ENCODE measurements at regions not wholly inside any gene's neighbourhood (a gene's known extent, or its start where the extent isn't known, plus 50 kb on each side); places are given as distances from the start of the nearest gene placed in this dataset.

- no peaks in the 10 kb centered on the region for H3K4me1 Mint-ChIP-seq (ENCODE audit: low read depth)
Measured at GRCh38 chr16:62926121-62926801, 890.0 kb upstream of the CDH8 start.

GRCh38 chr16:62921904-62922303 lies 885.7 kb upstream of the CDH8 start:
- TF ChIP-seq, protein P1, sequence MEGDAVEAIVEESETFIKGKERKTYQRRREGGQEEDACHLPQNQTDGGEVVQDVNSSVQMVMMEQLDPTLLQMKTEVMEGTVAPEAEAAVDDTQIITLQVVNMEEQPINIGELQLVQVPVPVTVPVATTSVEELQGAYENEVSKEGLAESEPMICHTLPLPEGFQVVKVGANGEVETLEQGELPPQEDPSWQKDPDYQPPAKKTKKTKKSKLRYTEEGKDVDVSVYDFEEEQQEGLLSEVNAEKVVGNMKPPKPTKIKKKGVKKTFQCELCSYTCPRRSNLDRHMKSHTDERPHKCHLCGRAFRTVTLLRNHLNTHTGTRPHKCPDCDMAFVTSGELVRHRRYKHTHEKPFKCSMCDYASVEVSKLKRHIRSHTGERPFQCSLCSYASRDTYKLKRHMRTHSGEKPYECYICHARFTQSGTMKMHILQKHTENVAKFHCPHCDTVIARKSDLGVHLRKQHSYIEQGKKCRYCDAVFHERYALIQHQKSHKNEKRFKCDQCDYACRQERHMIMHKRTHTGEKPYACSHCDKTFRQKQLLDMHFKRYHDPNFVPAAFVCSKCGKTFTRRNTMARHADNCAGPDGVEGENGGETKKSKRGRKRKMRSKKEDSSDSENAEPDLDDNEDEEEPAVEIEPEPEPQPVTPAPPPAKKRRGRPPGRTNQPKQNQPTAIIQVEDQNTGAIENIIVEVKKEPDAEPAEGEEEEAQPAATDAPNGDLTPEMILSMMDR (IDR thresholded peaks at IDR 0.05), result no peak
- Mint-ChIP-seq H3K4me3 (no peak overlapping the region), H3K4me1 (ENCODE audit: low read depth) (no peaks in the 10 kb centered on the region), H3K27me3 (ENCODE audit: insufficient read depth) (no peaks in the 10 kb centered on the region; the same call in 1 of the 2 replicates), H3K27ac (no peak overlapping the region), H3K9me3 (peaks cover 6% of the 10 kb centered on the region), H3K36me3 (ENCODE audit: low read depth) (no peaks in the 10 kb centered on the region)
- DNase-seq, result no peak

More at GRCh38 chr16:62926121-62926801, 890.0 kb upstream of the CDH8 start:
- H3K36me3 Mint-ChIP-seq (ENCODE audit: low read depth), result no peaks in the 10 kb centered on the region
- H3K4me3 Mint-ChIP-seq, result no peak overlapping the region
- TF ChIP-seq, protein P1 (IDR thresholded peaks at IDR 0.05), result no peak
- no peaks in the 10 kb centered on the region for H3K27me3 Mint-ChIP-seq (ENCODE audit: insufficient read depth)
- peaks cover 27% of the 10 kb centered on the region for H3K9me3 Mint-ChIP-seq
- no peak overlapping the region for H3K27ac Mint-ChIP-seq
- DNase-seq, result no peak

GRCh38 chr16:62913924-62914323 lies 877.7 kb upstream of the CDH8 start:
- no peaks in the 10 kb centered on the region; the same call in 1 of the 2 replicates for H3K27me3 Mint-ChIP-seq (ENCODE audit: insufficient read depth)
- H3K4me3 Mint-ChIP-seq, result no peak overlapping the region
- no peak for DNase-seq
- H3K4me1 Mint-ChIP-seq (ENCODE audit: low read depth), result no peaks in the 10 kb centered on the region
- H3K9me3 Mint-ChIP-seq, result peaks cover 24% of the 10 kb centered on the region
- TF ChIP-seq, protein P1 (IDR thresholded peaks at IDR 0.05), result no peak
- no peaks in the 10 kb centered on the region for H3K36me3 Mint-ChIP-seq (ENCODE audit: low read depth)
- H3K27ac Mint-ChIP-seq, result no peak overlapping the region

DNA sequence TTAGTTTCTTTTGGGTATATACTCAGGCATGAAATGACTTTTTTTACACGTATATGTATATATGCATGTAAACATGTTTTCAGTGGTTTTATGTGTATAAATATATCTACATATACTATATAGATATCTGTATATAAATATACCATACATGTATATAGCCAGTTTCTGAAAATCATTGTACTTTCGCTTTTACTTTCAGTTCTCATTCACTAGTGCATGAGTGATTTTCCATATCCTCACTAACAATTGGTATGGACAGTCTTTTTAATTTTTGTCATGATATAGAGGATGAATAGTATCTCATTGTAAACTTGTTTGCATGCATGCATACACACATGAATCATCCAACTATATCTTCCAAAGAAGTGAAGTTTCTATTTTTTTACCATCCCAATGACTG lies 877.1 kb upstream of the CDH8 start:
- no peak overlapping the region for H3K4me3 Mint-ChIP-seq
- TF ChIP-seq, protein P1 (IDR thresholded peaks at IDR 0.05), result no peak
- no peak for DNase-seq
- H3K27me3 Mint-ChIP-seq (ENCODE audit: insufficient read depth), result no peaks in the 10 kb centered on the region; the same call in 1 of the 2 replicates
- H3K4me1 Mint-ChIP-seq (ENCODE audit: low read depth), result no peaks in the 10 kb centered on the region
- H3K27ac Mint-ChIP-seq, result no peak overlapping the region
- H3K36me3 Mint-ChIP-seq (ENCODE audit: low read depth), result no peaks in the 10 kb centered on the region
- H3K9me3 Mint-ChIP-seq, result peaks cover 24% of the 10 kb centered on the region

GRCh38 chr16:62909597-62909996 lies 873.4 kb upstream of the CDH8 start:
- H3K4me1 Mint-ChIP-seq (ENCODE audit: low read depth), result no peaks in the 10 kb centered on the region
- no peak overlapping the region for H3K4me3 Mint-ChIP-seq
- no peaks in the 10 kb centered on the region for H3K36me3 Mint-ChIP-seq (ENCODE audit: low read depth)
- TF ChIP-seq, protein P1 (IDR thresholded peaks at IDR 0.05), result no peak
- DNase-seq, result no peak
- no peak overlapping the region for H3K27ac Mint-ChIP-seq
- peaks cover 32% of the 10 kb centered on the region for H3K9me3 Mint-ChIP-seq
- no peaks in the 10 kb centered on the region for H3K27me3 Mint-ChIP-seq (ENCODE audit: insufficient read depth)

Data from HFFc6 (cell line).